Naive thymus-derived CD4-positive, alpha-beta T cell (primary cell): ENCODE measurements at regions not wholly inside any gene's neighbourhood (a gene's known extent, or its start where the extent isn't known, plus 50 kb on each side); places are given as distances from the start of the nearest gene placed in this dataset.

Experiments
- ATAC-seq: fragments of 150-1000 bp; cut with Tn5 transposase; 2 replicates; pipeline ENCODE4 v1.10.0; 2021; ENCODE audit warnings: mild to moderate bottlenecking, moderate library complexity
- CTCF ChIA-PET: fragments of 350-600 bp; sonication (Branson Sonifier 250); formaldehyde crosslinking; loops from one replicate; lab custom pipeline; 2021; ENCODE audit warnings: antibody characterized with exemption; lab: Charles Lee
- POLR2A ChIA-PET: fragments of 350-600 bp; sonication (Branson Sonifier 250); formaldehyde crosslinking; loops from one replicate; lab custom pipeline; 2021; ENCODE audit warnings: antibody characterized with exemption, inconsistent platforms; lab: Charles Lee
- DNase-seq, 9 donors: peaks; one replicate each; pipeline versions ENCODE4 v3.0.0 to v3.0.0-alpha.2; 2020 to 2022; ENCODE audit warnings: mixed read lengths in 1 of 9
- H3K27ac ChIP-seq: one replicate; pipeline ENCODE4 v1.7.0; 2013; ENCODE audit warnings: mild to moderate bottlenecking, low read depth, low read length, moderate library complexity
- H3K27me3 ChIP-seq, 2 donors: one replicate each; pipeline ENCODE4 v1.7.0; 2013; ENCODE audit warnings: low read length in 2 of 2, mild to moderate bottlenecking in 2 of 2, moderate library complexity in 2 of 2; ENCODE audit not compliant: control insufficient read depth in 2 of 2, insufficient read depth in 2 of 2
- H3K36me3 ChIP-seq, 3 experiments: 1 replicate in 2 of 3; 2 replicates in 1 of 3; pipeline ENCODE4 v1.7.0; 2013; ENCODE audit warnings: low read length in 3 of 3, mild to moderate bottlenecking in 3 of 3, moderate library complexity in 1 of 3; ENCODE audit not compliant: insufficient read depth in 3 of 3, control insufficient read depth in 2 of 3
- H3K4me1 ChIP-seq, 2 donors: one replicate each; pipeline ENCODE4 v1.7.0; 2013; ENCODE audit warnings: low read length in 2 of 2, mild to moderate bottlenecking in 2 of 2, moderate library complexity in 1 of 2; ENCODE audit not compliant: control insufficient read depth in 2 of 2, insufficient read depth in 2 of 2
- H3K4me3 ChIP-seq: 2 replicates; pipeline ENCODE4 v1.7.0; 2013; ENCODE audit warnings: mild to moderate bottlenecking, low read length
- H3K9me3 ChIP-seq, 3 experiments: 1 replicate in 2 of 3; 2 replicates in 1 of 3; pipeline ENCODE4 v1.7.0; 2013; ENCODE audit warnings: low read length in 3 of 3; ENCODE audit not compliant: control insufficient read depth in 2 of 3
- H3K27ac Mint-ChIP-seq, 9 donors: one replicate each; pipeline ENCODE4 v1.8.0; 2020 to 2022; ENCODE audit warnings: mixed read lengths in 9 of 9, mild to moderate bottlenecking in 8 of 9, moderate library complexity in 5 of 9, inconsistent platforms in 2 of 9
- H3K27me3 Mint-ChIP-seq, 5 donors: one replicate each; pipeline ENCODE4 v1.8.0; 2021 to 2022; ENCODE audit warnings: mixed read lengths in 5 of 5, mild to moderate bottlenecking in 1 of 5
- H3K36me3 Mint-ChIP-seq, 5 donors: one replicate each; pipeline ENCODE4 v1.8.0; 2020 to 2022; ENCODE audit warnings: mixed read lengths in 5 of 5, mild to moderate bottlenecking in 3 of 5, inconsistent platforms in 1 of 5
- H3K4me1 Mint-ChIP-seq, 7 donors: one replicate each; pipeline ENCODE4 v1.8.0; 2020 to 2022; ENCODE audit warnings: mixed read lengths in 7 of 7, mild to moderate bottlenecking in 3 of 7, inconsistent platforms in 1 of 7
- H3K4me3 Mint-ChIP-seq, 10 donors: one replicate each; pipeline ENCODE4 v1.8.0; 2020 to 2022; ENCODE audit warnings: mild to moderate bottlenecking in 10 of 10, mixed read lengths in 10 of 10, moderate library complexity in 6 of 10, inconsistent platforms in 2 of 10
- H3K9me3 Mint-ChIP-seq, 11 donors: one replicate each; pipeline ENCODE4 v1.8.0; 2020 to 2022; ENCODE audit warnings: mixed read lengths in 11 of 11, mild to moderate bottlenecking in 4 of 11, inconsistent platforms in 1 of 11, moderate library complexity in 1 of 11
- intact Hi-C, 2 donors: fragments of 100-400 bp; cut with micrococcal nuclease; formaldehyde crosslinking; loops; one replicate each; pipeline ENCODE4 v1.15.1; 2023

- no peak overlapping the region for H3K27ac Mint-ChIP-seq
- ChIA-PET CTCF (no interaction called here), POLR2A (no interaction called here)
- no peaks in the 10 kb centered on the region for H3K4me1 Mint-ChIP-seq
- H3K4me3 Mint-ChIP-seq: no peak overlapping the region
- Histone ChIP-seq H3K4me1 (no peaks in the 10 kb centered on the region), H3K36me3 (no peaks in the 10 kb centered on the region), H3K27ac (no peak overlapping the region), H3K9me3 (no peaks in the 10 kb centered on the region), H3K4me3 (no peak overlapping the region), H3K27me3 (no peaks in the 10 kb centered on the region)
- peaks cover 0 to 22% (median 4%) of the 10 kb centered on the region in 11 donors for H3K9me3 Mint-ChIP-seq
- ATAC-seq: no peak
- no peaks in the 10 kb centered on the region for H3K36me3 Mint-ChIP-seq
- no peak for DNase-seq
- intact Hi-C loops: no loop called here
- no peaks in the 10 kb centered on the region for H3K27me3 Mint-ChIP-seq
Observed at GRCh38 chr13:61779456-61779855, 363.8 kb upstream of the PCDH20 start.

GRCh38 chr13:61778531-61778930 is 362.9 kb upstream of the PCDH20 start:
- no peak overlapping the region for H3K27ac Mint-ChIP-seq
- DNase-seq: no peak
- no peaks in the 10 kb centered on the region for H3K36me3 ChIP-seq
- H3K27me3 ChIP-seq: no peaks in the 10 kb centered on the region
- H3K9me3 Mint-ChIP-seq: peaks cover 0 to 24% (median 4%) of the 10 kb centered on the region in 11 donors
- no peak overlapping the region for H3K27ac ChIP-seq
- H3K27me3 Mint-ChIP-seq: no peaks in the 10 kb centered on the region
- no peaks in the 10 kb centered on the region for H3K36me3 Mint-ChIP-seq
- no peaks in the 10 kb centered on the region for H3K9me3 ChIP-seq
- intact Hi-C loops: no loop called here
- H3K4me3 ChIP-seq: no peak overlapping the region
- no peak for ATAC-seq
- POLR2A ChIA-PET: no interaction called here
- CTCF ChIA-PET: no interaction called here
- no peak overlapping the region for H3K4me3 Mint-ChIP-seq
- no peaks in the 10 kb centered on the region for H3K4me1 Mint-ChIP-seq
- H3K4me1 ChIP-seq: no peaks in the 10 kb centered on the region

- Histone ChIP-seq H3K36me3 (no peaks in the 10 kb centered on the region), H3K27me3 (no peaks in the 10 kb centered on the region), H3K4me1 (no peaks in the 10 kb centered on the region), H3K4me3 (no peak overlapping the region), H3K9me3 (no peaks in the 10 kb centered on the region), H3K27ac (no peak overlapping the region)
- ATAC-seq: no peak
- Mint-ChIP-seq H3K27me3 (no peaks in the 10 kb centered on the region), H3K36me3 (no peaks in the 10 kb centered on the region), H3K4me1 (no peaks in the 10 kb centered on the region), H3K4me3 (no peak overlapping the region), H3K27ac (no peak overlapping the region), H3K9me3 (peaks cover 0 to 18% (median 4%) of the 10 kb centered on the region in 11 donors)
- ChIA-PET POLR2A (no interaction called here), CTCF (no interaction called here)
- intact Hi-C loops: no loop called here
- DNase-seq: no peak
Observed at GRCh38 chr13:61777899-61778298, 362.2 kb upstream of the PCDH20 start.

GRCh38 chr13:61777271-61777670 is 361.6 kb upstream of the PCDH20 start:
- ChIA-PET CTCF (no interaction called here), POLR2A (no interaction called here)
- Histone ChIP-seq H3K27me3 (no peaks in the 10 kb centered on the region), H3K36me3 (no peaks in the 10 kb centered on the region), H3K4me1 (no peaks in the 10 kb centered on the region), H3K9me3 (no peaks in the 10 kb centered on the region), H3K27ac (no peak overlapping the region), H3K4me3 (no peak overlapping the region)
- DNase-seq (no peak), ATAC-seq (no peak)
- Mint-ChIP-seq H3K4me3 (no peak overlapping the region), H3K27me3 (no peaks in the 10 kb centered on the region), H3K4me1 (no peaks in the 10 kb centered on the region), H3K27ac (no peak overlapping the region), H3K9me3 (peaks cover 0 to 16% (median 2%) of the 10 kb centered on the region in 11 donors), H3K36me3 (no peaks in the 10 kb centered on the region)
- intact Hi-C loops: no loop called here

- Mint-ChIP-seq H3K9me3 (peaks cover 0 to 16% (median 2%) of the 10 kb centered on the region in 11 donors), H3K27me3 (no peaks in the 10 kb centered on the region), H3K4me1 (no peaks in the 10 kb centered on the region), H3K4me3 (no peak overlapping the region), H3K27ac (no peak overlapping the region), H3K36me3 (no peaks in the 10 kb centered on the region)
- ATAC-seq: no peak
- Histone ChIP-seq H3K4me1 (no peaks in the 10 kb centered on the region), H3K27me3 (no peaks in the 10 kb centered on the region), H3K9me3 (no peaks in the 10 kb centered on the region), H3K36me3 (no peaks in the 10 kb centered on the region), H3K27ac (no peak overlapping the region), H3K4me3 (no peak overlapping the region)
- POLR2A ChIA-PET: no interaction called here
- CTCF ChIA-PET: no interaction called here
- DNase-seq: no peak
- intact Hi-C loops: no loop called here
Observed at GRCh38 chr13:61774903-61775302, 359.3 kb upstream of the PCDH20 start.

GRCh38 chr13:61770681-61771080 is 355.0 kb upstream of the PCDH20 start:
- intact Hi-C loops: no loop called here
- Mint-ChIP-seq H3K36me3 (no peaks in the 10 kb centered on the region), H3K27ac (no peak overlapping the region), H3K9me3 (peaks cover 0 to 21% (median 2%) of the 10 kb centered on the region in 11 donors), H3K27me3 (no peaks in the 10 kb centered on the region), H3K4me3 (no peak overlapping the region), H3K4me1 (no peaks in the 10 kb centered on the region)
- no peaks in the 10 kb centered on the region for H3K4me1 ChIP-seq
- H3K27ac ChIP-seq: no peak overlapping the region
- ChIA-PET CTCF (no interaction called here), POLR2A (no interaction called here)
- DNase-seq: no peak
- H3K36me3 ChIP-seq: no peaks in the 10 kb centered on the region
- no peak for ATAC-seq
- H3K9me3 ChIP-seq: no peaks in the 10 kb centered on the region
- H3K4me3 ChIP-seq: no peak overlapping the region
- H3K27me3 ChIP-seq: no peaks in the 10 kb centered on the region

- no peaks in the 10 kb centered on the region for H3K36me3 Mint-ChIP-seq
- POLR2A ChIA-PET: no interaction called here
- CTCF ChIA-PET: no interaction called here
Observed at GRCh38 chr13:61768175-61768574, 352.5 kb upstream of the PCDH20 start.

More at GRCh38 chr13:61768175-61768574, 352.5 kb upstream of the PCDH20 start:
- Histone ChIP-seq H3K4me1 (no peaks in the 10 kb centered on the region), H3K36me3 (no peaks in the 10 kb centered on the region), H3K9me3 (no peaks in the 10 kb centered on the region), H3K27me3 (no peaks in the 10 kb centered on the region), H3K27ac (no peak overlapping the region), H3K4me3 (no peak overlapping the region)
- Mint-ChIP-seq H3K4me3 (no peak overlapping the region), H3K9me3 (peaks cover 0 to 17% (median 3%) of the 10 kb centered on the region in 11 donors), H3K27me3 (no peaks in the 10 kb centered on the region), H3K4me1 (no peaks in the 10 kb centered on the region), H3K27ac (no peak overlapping the region)
- no peak for DNase-seq
- ATAC-seq: no peak
- intact Hi-C loops: no loop called here
